HL-60 (cell line): ENCODE measurements at regions not wholly inside any gene's neighbourhood (a gene's known extent, or its start where the extent isn't known, plus 50 kb on each side); places are given as distances from the start of the nearest gene placed in this dataset.

Experiments
- DNase-seq, 2 experiments: peaks; one replicate each; pipeline ENCODE4 v3.0.0-alpha.2; 2010 to 2020; ENCODE audit warnings: low read depth in 1 of 2, low spot score in 1 of 2
- H3K27ac ChIP-seq: fragments of 250-450 bp; sonication (Bioruptor Pico); replicated peaks from 2 replicates; pipeline ENCODE4 v1.5.1; 2020; ENCODE audit warnings: mild to moderate bottlenecking, moderate library complexity
- H3K27me3 ChIP-seq: fragments of 250-450 bp; sonication (Bioruptor Pico); 2 replicates; pipeline ENCODE4 v1.5.1; 2021; ENCODE audit warnings: mild to moderate bottlenecking, moderate library complexity; ENCODE audit not compliant: insufficient read depth, poor library complexity, severe bottlenecking
- H3K4me3 ChIP-seq: replicated peaks from 2 replicates; pipeline ENCODE4 v1.5.1; 2011; ENCODE audit warnings: mild to moderate bottlenecking, control low read depth, low read length; ENCODE audit not compliant: insufficient read depth
- CTCF ChIP-seq: IDR thresholded peaks from one replicate; pipeline ENCODE4 v1.5.1; 2011; ENCODE audit warnings: low read length, control low read depth, inconsistent platforms; ENCODE audit not compliant: insufficient read depth
- GABPA ChIP-seq: IDR thresholded peaks from 2 replicates; pipeline ENCODE4 v1.6.1; 2012; ENCODE audit warnings: low read depth
- POLR2AphosphoS5 ChIP-seq: IDR thresholded peaks from 2 replicates; pipeline ENCODE4 v1.6.1; 2012; ENCODE audit warnings: low read depth
- REST ChIP-seq: IDR thresholded peaks from 2 replicates; pipeline ENCODE4 v1.6.1; 2012; ENCODE audit warnings: low read depth; ENCODE audit not compliant: insufficient replicate concordance
- SPI1 ChIP-seq: IDR thresholded peaks from 2 replicates; pipeline ENCODE4 v1.6.1; 2012; ENCODE audit warnings: low read depth, mild to moderate bottlenecking, borderline replicate concordance

GRCh38 chr9:120078112-120078511, 501.9 kb downstream of the CDK5RAP2 start:
- TF ChIP-seq CTCF = no peak

GRCh38 chr9:120071760-120072159, 508.2 kb downstream of the CDK5RAP2 start:
- TF ChIP-seq REST (no peak), CTCF (no peak), POLR2AphosphoS5 (no peak), SPI1 (no peak), GABPA (no peak)
- no peak for DNase-seq
- Histone ChIP-seq H3K27me3 (no peaks in the 10 kb centered on the region), H3K4me3 (no peak overlapping the region), H3K27ac (no peak overlapping the region)

More at GRCh38 chr9:120078112-120078511, 501.9 kb downstream of the CDK5RAP2 start:
- no peak overlapping the region for H3K27ac ChIP-seq
- H3K27me3 ChIP-seq = no peaks in the 10 kb centered on the region
- DNase-seq = no peak
- no peak overlapping the region for H3K4me3 ChIP-seq

DNA sequence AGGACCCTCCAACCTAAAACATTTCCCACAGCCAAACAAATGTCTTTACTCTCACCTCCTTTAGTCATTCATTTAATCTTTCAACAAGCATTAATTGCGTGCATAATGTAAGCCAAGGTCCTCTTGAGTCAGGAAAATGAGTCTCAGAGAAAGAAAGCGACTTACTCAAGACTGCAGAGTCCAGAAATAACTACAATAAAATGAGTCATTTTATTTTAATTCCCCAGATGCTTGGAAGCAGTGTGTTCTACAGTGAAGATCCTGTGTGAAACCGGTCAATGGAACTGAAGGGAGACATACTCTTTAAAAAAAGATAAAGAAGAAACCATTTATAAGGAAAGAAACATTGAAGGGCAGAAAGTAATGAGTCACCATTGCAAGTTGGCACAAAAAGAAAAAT, 513.7 kb downstream of the CDK5RAP2 start:
- TF ChIP-seq CTCF (no peak), REST (no peak), GABPA (no peak), SPI1 (no peak)
- Histone ChIP-seq H3K27ac (no peak overlapping the region), H3K27me3 (no peaks in the 10 kb centered on the region), H3K4me3 (no peak overlapping the region)
- DNase-seq = no peak

DNA sequence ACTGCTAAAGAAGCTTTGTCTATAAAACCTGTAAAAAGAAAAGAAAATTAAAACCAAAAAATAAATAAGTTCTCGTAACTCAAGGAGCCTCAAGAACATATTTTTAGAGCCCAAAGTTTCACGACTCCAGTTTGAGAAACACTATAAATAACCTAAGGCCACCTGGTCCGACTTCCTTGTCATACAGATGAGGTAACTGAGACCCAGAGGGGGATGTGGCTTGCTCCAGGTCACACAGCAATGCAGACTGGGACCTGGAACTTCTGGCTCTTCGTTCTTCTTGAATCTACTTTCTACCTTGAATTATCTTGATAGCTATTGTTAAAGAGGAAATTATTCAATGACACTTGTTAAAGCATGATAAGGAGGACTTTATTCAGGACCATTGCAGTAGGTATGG, 514.8 kb downstream of the CDK5RAP2 start:
- no peak for DNase-seq
- no peak overlapping the region for H3K4me3 ChIP-seq
- H3K27me3 ChIP-seq = no peaks in the 10 kb centered on the region
- TF ChIP-seq CTCF (no peak), POLR2AphosphoS5 (no peak), REST (no peak), SPI1 (no peak), GABPA (no peak)
- no peak overlapping the region for H3K27ac ChIP-seq
